Adipocyte (in vitro differentiated cells): ENCODE measurements at regions not wholly inside any gene's neighbourhood (a gene's known extent, or its start where the extent isn't known, plus 50 kb on each side); places are given as distances from the start of the nearest gene placed in this dataset.
A peak's percentile ranks its signal among the peaks of the same experiment; 100 is the strongest.

Source experiments
- DNase-seq: peaks from one replicate; pipeline ENCODE4 v3.0.0-alpha.2; 2015; ENCODE audit warnings: low read depth
- H3K27me3 ChIP-seq: replicated peaks from 2 replicates; pipeline ENCODE4 v1.7.0; 2013; ENCODE audit warnings: mild to moderate bottlenecking, low read length, moderate library complexity; ENCODE audit not compliant: control insufficient read depth, insufficient read depth
- H3K36me3 ChIP-seq: 2 replicates; pipeline ENCODE4 v1.7.0; 2013; ENCODE audit warnings: low read length, mild to moderate bottlenecking, moderate library complexity; ENCODE audit not compliant: control insufficient read depth, insufficient read depth, severe bottlenecking
- H3K4me1 ChIP-seq: 2 replicates; pipeline ENCODE4 v1.7.0; 2013; ENCODE audit warnings: mild to moderate bottlenecking, low read length, moderate library complexity; ENCODE audit not compliant: control insufficient read depth, insufficient read depth
- H3K4me3 ChIP-seq: 2 replicates; pipeline ENCODE4 v1.7.0; 2013; ENCODE audit warnings: mild to moderate bottlenecking, low read length, moderate library complexity
- H3K9ac ChIP-seq: 2 replicates; pipeline ENCODE4 v1.7.0; 2013; ENCODE audit warnings: mild to moderate bottlenecking, low read length, moderate library complexity
- H3K9me3 ChIP-seq: 2 replicates; pipeline ENCODE4 v1.7.0; 2013; ENCODE audit warnings: mild to moderate bottlenecking, low read length, moderate library complexity; ENCODE audit not compliant: control insufficient read depth

DNA sequence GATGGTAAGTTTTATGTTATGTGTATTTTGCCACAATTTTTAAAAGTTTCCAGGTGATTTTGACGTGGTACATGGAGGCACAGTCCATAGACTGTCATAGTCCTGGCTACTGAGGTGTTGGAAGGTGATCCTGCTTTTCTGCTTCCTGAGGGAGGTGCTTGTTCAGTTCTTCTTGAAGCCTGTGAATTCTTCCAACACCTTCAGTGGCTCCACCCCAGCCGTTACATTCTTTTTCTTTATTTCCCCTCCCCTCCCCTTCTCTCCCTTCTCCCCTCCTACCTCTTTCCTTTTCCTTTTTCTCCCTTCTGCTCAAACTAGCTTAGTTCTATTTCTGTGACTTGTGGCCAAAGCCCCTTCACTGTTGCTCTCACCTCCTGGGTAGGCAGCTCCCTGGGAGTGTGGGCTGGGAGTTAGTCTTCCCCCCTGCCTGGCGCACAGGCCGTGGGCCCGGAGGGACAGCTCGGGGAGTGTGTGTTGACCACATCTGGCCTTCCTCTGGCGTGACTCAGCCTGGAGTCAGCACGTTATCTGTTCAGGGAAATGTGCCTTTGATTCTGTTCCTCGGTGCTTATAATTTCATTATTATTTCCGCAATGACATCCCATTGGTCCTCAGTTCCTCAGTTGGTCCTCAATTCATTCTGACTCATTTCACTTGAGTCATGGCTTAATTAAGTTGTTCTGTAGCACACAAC lies 566.2 kb downstream of the TBC1D22A start:
- Histone ChIP-seq H3K36me3 (no peaks in the 10 kb centered on the region), H3K4me3 (peak overlapping the region; percentile 42), H3K9me3 (peaks cover 7% of the 10 kb centered on the region), H3K27me3 (peaks cover 4% of the 10 kb centered on the region), H3K9ac (no peak overlapping the region), H3K4me1 (peaks cover 19% of the 10 kb centered on the region)
- DNase-seq: peak; percentile 88

DNA sequence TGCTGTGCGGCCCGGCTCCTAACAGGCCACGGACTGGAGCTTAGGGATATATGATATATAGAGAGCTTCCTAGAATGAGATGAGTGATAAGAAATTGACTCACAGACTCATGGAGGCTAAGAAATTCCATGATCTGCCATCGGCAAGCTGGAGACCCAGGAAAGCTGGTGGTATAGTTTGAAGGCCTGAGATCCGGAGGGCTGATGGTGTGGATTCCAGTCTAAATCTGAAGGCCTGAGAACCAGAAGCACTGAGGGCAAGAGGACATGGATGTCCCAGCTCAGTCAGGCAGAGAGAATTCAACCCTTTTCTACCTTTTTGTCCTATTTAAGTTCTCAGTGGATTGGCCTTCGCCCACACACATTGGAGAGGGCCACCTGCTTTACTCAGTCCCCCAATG lies 564.8 kb downstream of the TBC1D22A start:
- peaks cover 19% of the 10 kb centered on the region for H3K4me1 ChIP-seq
- H3K9ac ChIP-seq: no peak overlapping the region
- no peak for DNase-seq
- peaks cover 4% of the 10 kb centered on the region for H3K27me3 ChIP-seq
- H3K36me3 ChIP-seq: no peaks in the 10 kb centered on the region
- peaks cover 4% of the 10 kb centered on the region for H3K9me3 ChIP-seq
- no peak overlapping the region for H3K4me3 ChIP-seq

GRCh38 chr22:47325249-47325648 lies 562.8 kb downstream of the TBC1D22A start:
- peaks cover 22% of the 10 kb centered on the region for H3K9me3 ChIP-seq
- H3K9ac ChIP-seq: no peak overlapping the region
- DNase-seq: no peak
- no peak overlapping the region for H3K4me3 ChIP-seq
- H3K27me3 ChIP-seq: peaks cover 4% of the 10 kb centered on the region
- H3K4me1 ChIP-seq: peaks cover 14% of the 10 kb centered on the region
- H3K36me3 ChIP-seq: no peaks in the 10 kb centered on the region

- Histone ChIP-seq H3K36me3 (no peaks in the 10 kb centered on the region), H3K9me3 (peaks cover 29% of the 10 kb centered on the region)
Observed at GRCh38 chr22:47324435-47324990, 562.1 kb downstream of the TBC1D22A start.

GRCh38 chr22:47323518-47323917 lies 561.1 kb downstream of the TBC1D22A start:
- Histone ChIP-seq H3K9ac (no peak overlapping the region), H3K9me3 (peaks cover 30% of the 10 kb centered on the region), H3K27me3 (peaks cover 4% of the 10 kb centered on the region), H3K4me1 (peaks cover 4% of the 10 kb centered on the region), H3K36me3 (no peaks in the 10 kb centered on the region), H3K4me3 (no peak overlapping the region)
- DNase-seq: no peak

More at GRCh38 chr22:47324435-47324990, 562.1 kb downstream of the TBC1D22A start:
- Histone ChIP-seq H3K27me3 (peaks cover 4% of the 10 kb centered on the region), H3K4me3 (no peak overlapping the region), H3K9ac (no peak overlapping the region), H3K4me1 (peaks cover 12% of the 10 kb centered on the region)
- no peak for DNase-seq

DNA sequence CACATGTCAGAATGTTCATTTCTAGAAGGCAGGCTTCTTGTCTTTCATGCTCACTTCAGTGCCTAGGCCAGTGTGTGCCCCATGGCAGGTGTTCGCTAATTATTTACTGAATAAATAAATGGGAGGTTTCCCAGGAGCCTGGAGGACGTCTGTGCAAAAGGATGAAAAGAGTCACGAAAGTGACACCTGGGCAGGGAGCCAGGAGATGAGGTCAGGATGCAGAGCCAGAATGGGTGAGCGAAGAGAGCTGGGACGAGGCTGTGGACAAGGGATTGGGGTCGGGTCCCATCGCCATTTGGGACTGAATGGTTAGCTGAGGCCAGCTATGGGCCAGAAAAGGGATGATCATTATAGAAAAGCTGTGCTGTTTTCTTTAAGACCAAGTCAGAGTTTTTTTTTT lies 560.4 kb downstream of the TBC1D22A start:
- DNase-seq: no peak
- Histone ChIP-seq H3K27me3 (peaks cover 4% of the 10 kb centered on the region), H3K9ac (no peak overlapping the region), H3K4me1 (peaks cover 5% of the 10 kb centered on the region), H3K9me3 (peaks cover 30% of the 10 kb centered on the region), H3K4me3 (no peak overlapping the region), H3K36me3 (no peaks in the 10 kb centered on the region)

GRCh38 chr22:47320560-47320959 lies 558.1 kb downstream of the TBC1D22A start:
- DNase-seq: no peak
- Histone ChIP-seq H3K4me3 (no peak overlapping the region), H3K9me3 (peaks cover 30% of the 10 kb centered on the region), H3K27me3 (peaks cover 4% of the 10 kb centered on the region), H3K36me3 (no peaks in the 10 kb centered on the region), H3K9ac (no peak overlapping the region), H3K4me1 (peaks cover 5% of the 10 kb centered on the region)

- Histone ChIP-seq H3K27me3 (no peaks in the 10 kb centered on the region), H3K36me3 (no peaks in the 10 kb centered on the region), H3K9me3 (peaks cover 30% of the 10 kb centered on the region), H3K9ac (no peak overlapping the region), H3K4me1 (peaks cover 5% of the 10 kb centered on the region), H3K4me3 (no peak overlapping the region)
- DNase-seq: no peak
Observed at GRCh38 chr22:47318041-47318737, 555.7 kb downstream of the TBC1D22A start.

- Histone ChIP-seq H3K9ac (no peak overlapping the region), H3K9me3 (peaks cover 30% of the 10 kb centered on the region), H3K36me3 (no peaks in the 10 kb centered on the region), H3K27me3 (no peaks in the 10 kb centered on the region), H3K4me1 (peaks cover 5% of the 10 kb centered on the region), H3K4me3 (no peak overlapping the region)
- DNase-seq: no peak
Observed at GRCh38 chr22:47315862-47316419, 553.5 kb downstream of the TBC1D22A start.

DNA sequence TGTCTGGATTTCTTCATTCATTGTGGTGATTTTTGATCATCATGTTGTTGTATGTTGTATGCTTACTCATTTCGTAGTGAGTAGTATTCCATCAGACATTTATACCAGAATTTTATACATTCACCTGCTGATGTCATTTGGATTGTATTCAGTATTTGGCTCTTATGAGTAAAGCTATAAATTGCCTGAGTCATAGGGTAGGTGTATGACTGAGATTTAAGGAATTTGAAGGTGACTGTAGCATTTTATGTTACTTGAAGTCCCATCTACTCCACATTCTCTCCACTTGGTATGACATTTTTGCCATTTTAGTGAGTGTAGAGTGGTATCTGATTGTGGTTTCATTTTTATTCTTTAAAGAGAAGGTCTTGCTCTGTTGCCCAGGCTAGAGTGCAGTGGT lies 548.2 kb downstream of the TBC1D22A start:
- H3K4me3 ChIP-seq: no peak overlapping the region
- no peak for DNase-seq
- peaks cover 15% of the 10 kb centered on the region for H3K9me3 ChIP-seq
- peaks cover 12% of the 10 kb centered on the region for H3K4me1 ChIP-seq
- H3K27me3 ChIP-seq: peaks cover 3% of the 10 kb centered on the region
- no peaks in the 10 kb centered on the region for H3K36me3 ChIP-seq
- H3K9ac ChIP-seq: no peak overlapping the region

DNA sequence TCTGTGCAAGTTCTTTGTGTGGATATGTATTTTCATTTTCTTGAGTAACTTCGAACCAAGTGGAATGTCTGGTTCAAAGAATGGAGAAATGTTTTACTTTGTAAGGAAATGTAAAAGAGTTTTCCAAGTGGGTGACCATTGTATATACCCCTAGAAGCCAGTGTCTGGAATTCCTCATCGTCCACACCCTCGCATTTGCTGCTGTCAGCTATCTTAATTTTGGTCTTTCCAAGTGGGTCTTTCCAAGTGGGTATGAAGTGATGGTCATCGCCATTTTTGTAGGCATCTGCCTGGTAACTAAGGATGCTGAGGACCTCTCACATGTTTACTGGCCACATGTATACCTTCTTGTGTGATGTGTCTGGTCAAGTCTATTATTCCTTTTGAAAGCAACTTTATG lies 547.5 kb downstream of the TBC1D22A start:
- Histone ChIP-seq H3K27me3 (peaks cover 10% of the 10 kb centered on the region), H3K4me1 (peaks cover 12% of the 10 kb centered on the region), H3K36me3 (no peaks in the 10 kb centered on the region), H3K9ac (no peak overlapping the region), H3K9me3 (peaks cover 15% of the 10 kb centered on the region), H3K4me3 (no peak overlapping the region)
- no peak for DNase-seq
